GM18508 (cell line): ENCODE measurements at regions not wholly inside any gene's neighbourhood (a gene's known extent, or its start where the extent isn't known, plus 50 kb on each side); places are given as distances from the start of the nearest gene placed in this dataset.
"Not testable (repeated sequence)": the region's sequence is repeated elsewhere in the genome, so short reads cannot be mapped to it uniquely, and the experiment has no call there.

Experiments used
- ATAC-seq: cut with Tn5 transposase; IDR thresholded peaks from one replicate; pipeline ENCODE4 v1.9.1; 2021; ENCODE audit warnings: moderate number of reproducible peaks; ENCODE audit not compliant: insufficient read depth, unreplicated experiment

GRCh38 chr10:117838500-117839498, 207.9 kb downstream of the RAB11FIP2 start:
- not testable (repeated sequence) for ATAC-seq

GRCh38 chr10:117856426-117856825, 190.3 kb downstream of the RAB11FIP2 start:
- ATAC-seq = not testable (repeated sequence)

GRCh38 chr10:117860135-117860534, 186.6 kb downstream of the RAB11FIP2 start:
- ATAC-seq = no peak

GRCh38 chr10:117860823-117861222, 185.9 kb downstream of the RAB11FIP2 start:
- no peak for ATAC-seq

GRCh38 chr10:117861329-117861728, 185.4 kb downstream of the RAB11FIP2 start:
- no peak for ATAC-seq

- ATAC-seq = no peak
These were observed 183.0 kb downstream of the RAB11FIP2 start for GRCh38 chr10:117863771-117864170.

- no peak for ATAC-seq
These were observed 180.8 kb downstream of the RAB11FIP2 start for GRCh38 chr10:117865945-117866344.

DNA sequence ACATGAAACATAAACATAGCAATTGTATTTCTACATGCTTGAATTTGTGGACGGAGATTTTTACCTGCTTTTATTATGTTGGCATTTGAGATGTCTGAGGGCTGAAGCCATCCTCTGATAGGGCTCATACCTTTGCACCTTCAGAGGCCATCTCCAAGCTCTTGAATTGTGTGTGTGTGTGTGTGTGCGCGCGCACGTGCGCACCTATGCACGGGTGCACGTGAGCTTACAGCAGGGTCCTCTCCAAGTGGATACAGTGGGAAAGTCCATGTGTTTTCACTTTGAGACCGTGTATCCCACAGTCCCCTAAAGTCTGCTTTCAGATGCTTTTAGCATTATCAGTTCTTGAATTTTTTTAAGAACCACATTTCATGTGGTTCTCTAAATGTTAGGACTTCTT, 178.6 kb downstream of the RAB11FIP2 start:
- no peak for ATAC-seq

DNA sequence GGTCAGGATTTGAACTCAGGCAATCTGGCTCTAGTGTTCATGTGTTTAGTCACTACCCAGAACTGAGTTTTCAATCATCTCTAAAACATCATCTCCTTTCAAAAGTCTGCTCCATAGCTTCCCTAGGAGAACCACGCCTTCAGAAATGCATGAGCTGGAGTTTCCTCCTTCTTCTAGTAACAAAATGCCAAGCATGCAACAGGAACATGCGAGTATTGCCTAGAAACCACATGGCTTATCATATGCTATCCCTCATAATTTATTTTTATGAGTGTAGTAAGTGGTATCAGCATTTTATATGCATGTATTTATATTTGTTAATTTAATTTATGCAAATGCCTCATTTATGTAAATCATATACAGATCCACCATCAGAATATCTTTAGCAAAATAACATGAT, 170.9 kb downstream of the RAB11FIP2 start:
- ATAC-seq = no peak

DNA sequence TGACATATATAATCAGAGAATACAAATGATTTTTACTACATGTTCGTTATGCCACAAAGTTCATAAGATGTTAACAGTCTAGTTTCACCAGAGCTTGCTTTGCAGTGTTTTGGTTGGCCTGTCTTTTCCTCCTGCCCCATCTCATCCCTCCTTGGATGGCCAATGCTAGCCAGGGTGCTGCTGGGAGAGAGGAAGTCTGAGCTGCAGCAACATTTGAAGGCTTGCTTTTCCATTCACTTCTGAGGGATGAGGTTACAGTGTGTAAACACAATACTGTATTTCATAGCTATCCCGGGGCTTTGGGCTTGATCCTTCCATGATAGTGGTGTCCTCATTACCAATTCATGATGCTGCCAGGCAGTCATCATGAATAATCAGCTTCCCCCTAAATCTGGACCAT, 170.5 kb downstream of the RAB11FIP2 start:
- no peak for ATAC-seq

GRCh38 chr10:117878626-117879025, 168.1 kb downstream of the RAB11FIP2 start:
- no peak for ATAC-seq

- no peak for ATAC-seq
These were observed 162.6 kb downstream of the RAB11FIP2 start for GRCh38 chr10:117884093-117884492.

GRCh38 chr10:117884592-117884991, 162.1 kb downstream of the RAB11FIP2 start:
- ATAC-seq = no peak

- ATAC-seq = no peak
These were observed 161.4 kb downstream of the RAB11FIP2 start for GRCh38 chr10:117885206-117885829.

DNA sequence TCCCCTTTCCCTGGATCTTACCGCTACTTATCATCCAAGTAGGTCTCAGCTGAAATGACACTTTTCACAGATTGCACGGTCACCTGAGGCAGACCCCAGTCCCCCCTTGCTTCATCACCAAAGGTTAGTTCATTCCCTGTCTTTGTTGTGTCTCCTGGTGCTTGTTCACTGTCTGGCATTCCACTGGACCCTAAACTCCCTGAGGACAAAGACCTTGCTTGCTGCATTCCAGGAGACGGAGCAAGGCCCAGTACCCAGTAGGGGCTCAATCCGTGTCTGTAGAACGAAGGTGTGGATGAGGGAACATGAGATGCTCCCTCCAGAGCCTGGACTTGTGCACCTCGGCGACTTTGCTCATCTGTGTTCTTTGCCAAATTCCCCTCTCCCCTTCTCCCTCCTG, 160.0 kb downstream of the RAB11FIP2 start:
- ATAC-seq = no peak

GRCh38 chr10:117889664-117890063, 157.1 kb downstream of the RAB11FIP2 start:
- ATAC-seq = no peak

DNA sequence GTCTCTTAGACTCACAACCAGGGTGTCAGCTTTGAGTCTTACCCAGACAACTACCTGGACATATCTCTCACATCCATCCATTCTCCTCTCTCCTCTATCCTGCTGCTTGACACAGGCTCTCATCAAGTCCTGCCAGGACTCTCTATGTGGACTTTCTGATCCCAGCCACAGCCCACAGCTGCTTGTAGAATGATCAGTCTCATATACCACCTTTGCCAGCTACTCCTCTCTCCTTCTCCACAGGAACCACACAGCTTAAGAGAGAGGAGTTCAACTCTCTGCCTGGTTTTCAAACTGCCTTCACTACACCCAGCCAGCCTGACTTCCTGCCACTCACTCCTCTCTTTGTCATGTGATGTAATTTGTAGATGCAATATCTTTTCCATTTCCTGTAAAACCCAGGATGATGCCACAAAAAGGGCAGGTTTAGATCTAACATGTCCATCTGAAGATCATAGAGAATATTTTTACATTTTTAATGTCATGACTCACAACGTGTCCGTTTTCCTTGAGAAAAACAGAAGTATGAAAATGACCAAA, 154.0 kb downstream of the RAB11FIP2 start:
- no peak for ATAC-seq

GRCh38 chr10:117894339-117894738, 152.4 kb downstream of the RAB11FIP2 start:
- ATAC-seq = no peak

DNA sequence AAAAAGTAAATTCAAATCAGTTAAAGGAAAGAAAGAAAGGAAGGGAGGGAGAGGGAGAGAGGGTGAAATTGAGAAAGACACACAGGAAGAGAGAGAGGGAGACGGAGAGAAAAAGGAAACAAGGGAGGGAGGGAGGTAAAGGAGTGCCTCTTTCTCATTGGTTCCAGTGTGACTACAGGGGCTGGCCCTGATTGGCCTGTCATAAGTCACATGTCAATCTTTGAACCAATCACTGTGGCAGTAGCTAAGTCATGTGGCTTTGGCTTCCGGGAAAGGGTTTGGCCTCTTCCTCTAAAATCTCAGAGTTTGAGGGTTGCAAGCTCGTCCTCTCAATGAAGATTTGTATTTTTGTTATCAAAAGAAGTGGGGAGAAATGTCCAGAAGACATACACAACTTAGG, 150.2 kb downstream of the RAB11FIP2 start:
- no peak for ATAC-seq

DNA sequence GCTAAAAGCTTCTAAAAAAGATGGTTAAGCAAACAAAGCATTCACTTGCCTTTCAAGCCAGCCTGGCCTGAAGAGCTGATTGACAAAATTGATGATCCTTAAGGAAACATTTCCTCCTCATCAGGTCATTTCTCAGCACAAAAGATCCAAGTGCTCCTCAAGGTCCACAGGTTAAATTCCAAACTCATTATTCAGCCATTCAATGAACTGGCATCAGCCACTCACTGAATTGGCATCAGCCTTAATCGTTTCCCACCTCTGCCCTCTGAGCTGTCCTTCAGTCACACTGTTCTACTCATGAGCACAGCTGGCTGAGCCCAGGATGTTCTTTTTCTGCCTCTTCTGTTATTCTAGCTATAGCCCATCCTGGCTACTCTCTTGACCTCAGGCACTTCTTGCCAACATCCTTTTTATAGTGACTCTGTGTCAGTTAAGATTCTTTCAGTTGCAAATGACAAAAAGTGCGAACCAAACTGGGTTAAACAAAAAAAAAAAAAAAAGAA, 147.5 kb downstream of the RAB11FIP2 start:
- ATAC-seq = no peak

GRCh38 chr10:117900280-117900679, 146.5 kb downstream of the RAB11FIP2 start:
- no peak for ATAC-seq
